IMR-90 (cell line): ENCODE measurements at regions not wholly inside any gene's neighbourhood (a gene's known extent, or its start where the extent isn't known, plus 50 kb on each side); places are given as distances from the start of the nearest gene placed in this dataset.
A peak's percentile ranks its signal among the peaks of the same experiment; 100 is the strongest.

Source experiments
- ATAC-seq: fragments of 200-7000 bp; cut with Tn5 transposase; 2 replicates; pipeline ENCODE4 v1.9.1; 2020; ENCODE audit warnings: low read depth, mild to moderate bottlenecking, moderate library complexity
- BruUV-seq: library from RNA; stranded (reverse); fragments of 400-500 nt; replicated peaks from 2 replicates; lab custom pipeline; 2021; lab: Mats Ljungman, UMichigan
- CTCF ChIA-PET: fragments of 300-600 bp; formaldehyde crosslinking; extraction: SDS; loops from one replicate; lab custom pipeline; 2021; ENCODE audit warnings: antibody characterized with exemption; lab: Yijun Ruan, JAX
- POLR2A ChIA-PET: fragments of 300-600 bp; sonication (Branson Sonifier 250); formaldehyde crosslinking; loops from one replicate; lab custom pipeline; 2022; ENCODE audit warnings: antibody characterized with exemption; ENCODE audit not compliant: unreplicated experiment; lab: Charles Lee
- DNase-seq: peaks from one replicate; pipeline ENCODE4 v3.0.0; 2013
- H2AFZ ChIP-seq: replicated peaks from 2 replicates; pipeline ENCODE3; 2013; ENCODE audit warnings: low read length, mild to moderate bottlenecking; ENCODE audit not compliant: poor library complexity
- H2AK5ac ChIP-seq: 2 replicates; pipeline ENCODE4 v1.6.1; 2013; ENCODE audit warnings: low read depth, low read length, inconsistent platforms
- H2AK9ac ChIP-seq: replicated peaks from 2 replicates; pipeline ENCODE3; 2013; ENCODE audit warnings: mild to moderate bottlenecking, low read depth, low read length, moderate library complexity; ENCODE audit not compliant: poor library complexity
- H2BK120ac ChIP-seq: 2 replicates; pipeline ENCODE4 v1.6.1; 2013; ENCODE audit warnings: low read depth, low read length, inconsistent platforms
- H2BK15ac ChIP-seq: 3 replicates; pipeline ENCODE4 v1.6.1; 2013; ENCODE audit warnings: low read depth, low read length, inconsistent platforms
- H2BK20ac ChIP-seq: 2 replicates; pipeline ENCODE4 v1.6.1; 2013; ENCODE audit warnings: low read depth, mild to moderate bottlenecking, inconsistent platforms, low read length, moderate library complexity
- H2BK5ac ChIP-seq: 2 replicates; pipeline ENCODE4 v1.6.1; 2013; ENCODE audit warnings: mild to moderate bottlenecking, low read depth, low read length, inconsistent platforms; ENCODE audit not compliant: poor library complexity, severe bottlenecking
- H3K14ac ChIP-seq: replicated peaks from 2 replicates; pipeline ENCODE4 v1.6.1; 2013; ENCODE audit warnings: low read depth, low read length, inconsistent platforms
- H3K18ac ChIP-seq: 2 replicates; pipeline ENCODE4 v1.6.1; 2013; ENCODE audit warnings: low read depth, low read length, control low read depth
- H3K23ac ChIP-seq: 2 replicates; pipeline ENCODE4 v1.6.1; 2013; ENCODE audit warnings: low read depth, low read length, inconsistent platforms
- H3K27ac ChIP-seq: 2 replicates; pipeline ENCODE4 v1.5.1; 2013; ENCODE audit warnings: mild to moderate bottlenecking, control low read depth, low read length; ENCODE audit not compliant: insufficient read depth
- H3K27me3 ChIP-seq: 2 replicates; pipeline ENCODE4 v1.6.1; 2013; ENCODE audit warnings: low read length; ENCODE audit not compliant: control insufficient read depth, insufficient read depth
- H3K36me3 ChIP-seq: 2 replicates; pipeline ENCODE4 v1.6.1; 2013; ENCODE audit warnings: low read length, mixed read lengths; ENCODE audit not compliant: control insufficient read depth, insufficient read depth
- H3K4ac ChIP-seq: 2 replicates; pipeline ENCODE4 v1.6.1; 2013; ENCODE audit warnings: low read depth, low read length, inconsistent platforms
- H3K4me1 ChIP-seq: 2 replicates; pipeline ENCODE4 v1.6.1; 2013; ENCODE audit warnings: low read length, mixed read lengths; ENCODE audit not compliant: control insufficient read depth, insufficient read depth
- H3K4me2 ChIP-seq: 2 replicates; pipeline ENCODE4 v1.6.1; 2013; ENCODE audit warnings: low read depth, mild to moderate bottlenecking, control low read depth, low read length, moderate library complexity
- H3K4me3 ChIP-seq: 2 replicates; pipeline ENCODE4 v1.5.1; 2013; ENCODE audit warnings: low read depth, mild to moderate bottlenecking, control low read depth, low read length, moderate library complexity; ENCODE audit not compliant: insufficient read depth
- H3K56ac ChIP-seq: 2 replicates; pipeline ENCODE4 v1.6.1; 2013; ENCODE audit warnings: low read length, inconsistent platforms; ENCODE audit not compliant: insufficient read depth; ENCODE audit errors: extremely low read depth
- H3K79me1 ChIP-seq, 2 experiments: 2 replicates each; pipeline ENCODE4 v1.6.1; 2013; ENCODE audit warnings: low read length in 2 of 2, inconsistent platforms in 1 of 2, low read depth in 1 of 2
- H3K9ac ChIP-seq: 2 replicates; pipeline ENCODE4 v1.6.1; 2013; ENCODE audit warnings: low read depth, low read length, control low read depth
- H3K9me1 ChIP-seq: 2 replicates; pipeline ENCODE4 v1.6.1; 2013; ENCODE audit warnings: low read length, inconsistent platforms; ENCODE audit not compliant: insufficient read depth
- H3K9me3 ChIP-seq: 2 replicates; pipeline ENCODE4 v1.6.1; 2013; ENCODE audit warnings: low read length; ENCODE audit not compliant: control insufficient read depth, insufficient read depth
- H4K20me1 ChIP-seq: 2 replicates; pipeline ENCODE4 v1.6.1; 2013; ENCODE audit warnings: low read length, inconsistent platforms; ENCODE audit not compliant: insufficient read depth
- H4K5ac ChIP-seq: 2 replicates; pipeline ENCODE4 v1.6.1; 2013; ENCODE audit warnings: mild to moderate bottlenecking, low read depth, low read length, control low read depth
- H4K8ac ChIP-seq, 2 experiments: 2 replicates each; pipeline ENCODE4 v1.6.1; 2013; ENCODE audit warnings: low read depth in 2 of 2, low read length in 2 of 2, control low read depth in 1 of 2, inconsistent platforms in 1 of 2
- H4K91ac ChIP-seq: 2 replicates; pipeline ENCODE4 v1.6.1; 2013; ENCODE audit warnings: low read depth, low read length, inconsistent platforms; ENCODE audit not compliant: insufficient read depth
- CHD1 ChIP-seq: IDR thresholded peaks from 2 replicates; pipeline ENCODE4 v1.6.1; 2012; ENCODE audit warnings: low read depth, low read length, improper control_type of control experiment
- NFE2L2 ChIP-seq: fragments of 150-350 bp; IDR thresholded peaks from 2 replicates; pipeline ENCODE4 v1.6.1; 2016; ENCODE audit warnings: low read depth, mild to moderate bottlenecking, low read length
- POLR2A ChIP-seq: IDR thresholded peaks from 2 replicates; pipeline ENCODE4 v1.6.1; 2012; ENCODE audit warnings: mild to moderate bottlenecking, low read depth, low read length
- WGBS, 2 experiments: methylation state at CpG; one replicate each; pipeline versions ENCODE4 v1.1.5 to v1.1.7; 2013; ENCODE audit warnings: missing lambda C conversion rate in 2 of 2; ENCODE audit not compliant: insufficient read length in 1 of 2; ENCODE audit errors: extremely low coverage in 2 of 2; 5-methylcytosine and 5-hydroxymethylcytosine counted together
- dilution Hi-C: fragments of 300-500 bp; cut with HindIII; formaldehyde crosslinking; loops from one replicate; pipeline ENCODE4 v1.14.3; 2018; ENCODE audit warnings: low sequenced_read_pairs; ENCODE audit not compliant: unreplicated experiment
- in situ Hi-C: fragments of 300-500 bp; cut with MboI; formaldehyde crosslinking; loops from 3 replicates; pipeline ENCODE4 v1.14.3; 2019; ENCODE audit warnings: low sequenced_read_pairs, inconsistent platforms, mixed read lengths
- intact Hi-C: fragments of 100-400 bp; cut with micrococcal nuclease; formaldehyde crosslinking; loops from 2 replicates; pipeline ENCODE4 v1.10.0; 2022

- POLR2A ChIA-PET = no interaction called here
- TF ChIP-seq NFE2L2 (no peak), CHD1 (no peak), POLR2A (no peak)
- Histone ChIP-seq H4K5ac (no peak overlapping the region), H3K9me1 (peaks cover 4% of the 10 kb centered on the region; the same call in 1 of the 2 replicates), H2BK5ac (no peak overlapping the region), H3K27ac (no peak overlapping the region), H3K18ac (no peak overlapping the region), H3K9ac (no peak overlapping the region), H3K79me1 (no peaks in the 10 kb centered on the region), H4K91ac (0 out of 2 replicates have a peak overlapping the region, but pooled peaks have one; percentile 12), H3K4ac (peak overlapping the region; percentile 27; the same call in 1 of the 2 replicates), H2BK15ac (peak overlapping the region; percentile 40; the same call in 1 of the 3 replicates), H3K36me3 (no peaks in the 10 kb centered on the region), H4K20me1 (no peaks in the 10 kb centered on the region), H2AK5ac (no peak overlapping the region), H2AFZ (peak overlapping the region; percentile 2), H3K14ac (no peak overlapping the region), H3K56ac (no peak overlapping the region), H3K23ac (no peak overlapping the region), H2BK120ac (no peak overlapping the region), H3K4me2 (no peak overlapping the region), H2BK20ac (no peak overlapping the region; the same call in 1 of the 2 replicates), H2AK9ac (peak overlapping the region; percentile 37), H3K27me3 (no peaks in the 10 kb centered on the region), H4K8ac (no peak overlapping the region), H3K9me3 (no peaks in the 10 kb centered on the region), H3K4me1 (no peaks in the 10 kb centered on the region; the same call in 1 of the 2 replicates), H3K4me3 (no peak overlapping the region)
- peak; percentile 55 for DNase-seq
- CTCF ChIA-PET = interaction anchor here (0.6 to 0.8 kb wide), 2 partner anchors 14 to 72 kb away, joined by 3 to 4 read pairs; no protein-coding TSS in a partner anchor
- no TSS peak for BruUV-seq
- dilution Hi-C loops (no loop called here), intact Hi-C loops (no loop called here), in situ Hi-C loops (no loop called here)
- ATAC-seq = peak; percentile 17; the same call in 1 of the 2 replicates
- 87% methylated on average over 6 of the region's 7 CpGs; no CpG with 5 or more reads in 1 of the 2 experiments for WGBS, 2 experiments
Measured at GRCh38 chr2:9690252-9690651, 59.5 kb upstream of the YWHAQ start.
